Renal cortical epithelial cell (primary cell): ENCODE measurements at regions not wholly inside any gene's neighbourhood (a gene's known extent, or its start where the extent isn't known, plus 50 kb on each side); places are given as distances from the start of the nearest gene placed in this dataset.

Experiments
- DNase-seq: peaks from one replicate; pipeline ENCODE4 v3.0.0-alpha.2; 2011; ENCODE audit warnings: low read depth

DNA sequence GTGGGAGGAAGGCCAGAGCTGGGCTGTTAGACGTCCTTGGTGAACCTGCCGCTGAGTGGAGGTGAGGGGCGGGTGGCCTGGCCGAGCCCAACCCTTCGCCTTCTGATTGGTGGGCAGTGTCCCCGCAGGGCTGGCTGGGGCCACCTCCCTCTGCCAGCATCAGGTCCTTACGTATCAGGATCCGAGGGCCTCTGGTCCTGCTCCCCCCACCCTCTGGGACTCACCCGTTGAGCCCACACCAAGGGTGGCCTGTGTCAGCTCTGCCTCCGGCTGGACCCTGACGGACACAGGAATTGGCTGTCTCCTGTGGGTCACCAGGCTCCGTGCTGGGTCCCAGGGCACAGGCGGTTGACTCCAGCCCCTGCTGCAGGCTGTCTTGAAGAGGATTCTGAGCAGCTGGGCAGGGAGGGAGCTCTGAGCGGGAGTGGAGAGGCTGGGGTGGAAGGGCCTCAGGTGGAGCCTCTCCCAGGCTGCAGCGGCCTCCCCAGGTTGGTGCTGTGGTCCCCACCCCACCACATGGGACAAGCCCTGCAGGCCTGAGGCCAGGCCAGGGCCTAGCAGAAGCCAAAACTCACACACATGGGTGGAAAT is 58.4 kb upstream of the NKX1-1 start:
- DNase-seq = no peak

DNA sequence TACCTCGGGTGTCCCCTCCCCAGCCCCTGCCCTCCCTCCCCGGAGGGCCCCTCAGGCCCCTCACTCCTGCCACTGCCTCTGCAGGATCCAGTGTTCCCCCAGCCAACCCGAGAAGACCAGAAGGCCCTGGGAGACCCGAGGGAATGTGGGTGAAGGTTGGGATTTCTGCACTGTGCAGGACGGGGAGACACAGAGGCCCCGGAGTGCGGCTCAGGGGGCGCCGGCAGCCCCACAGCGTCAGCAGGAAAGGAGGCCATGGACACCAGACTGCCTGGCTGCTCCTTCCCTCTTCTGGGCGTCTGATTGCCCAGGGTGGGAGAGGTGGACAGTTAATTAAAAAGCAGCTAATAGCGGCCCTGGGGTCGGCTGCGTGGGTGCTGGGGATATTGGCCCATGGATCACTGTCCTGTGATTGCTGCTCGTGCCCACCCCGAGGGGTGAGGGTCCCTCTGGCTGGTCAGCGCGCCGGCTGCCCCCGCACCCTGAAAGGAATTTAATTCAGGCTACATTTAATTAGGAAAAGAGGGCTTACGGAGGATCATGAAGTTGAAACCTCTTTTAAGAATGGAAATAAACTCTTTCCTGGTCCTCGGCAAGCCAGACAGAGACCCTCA is 57.8 kb upstream of the NKX1-1 start:
- DNase-seq = no peak

DNA sequence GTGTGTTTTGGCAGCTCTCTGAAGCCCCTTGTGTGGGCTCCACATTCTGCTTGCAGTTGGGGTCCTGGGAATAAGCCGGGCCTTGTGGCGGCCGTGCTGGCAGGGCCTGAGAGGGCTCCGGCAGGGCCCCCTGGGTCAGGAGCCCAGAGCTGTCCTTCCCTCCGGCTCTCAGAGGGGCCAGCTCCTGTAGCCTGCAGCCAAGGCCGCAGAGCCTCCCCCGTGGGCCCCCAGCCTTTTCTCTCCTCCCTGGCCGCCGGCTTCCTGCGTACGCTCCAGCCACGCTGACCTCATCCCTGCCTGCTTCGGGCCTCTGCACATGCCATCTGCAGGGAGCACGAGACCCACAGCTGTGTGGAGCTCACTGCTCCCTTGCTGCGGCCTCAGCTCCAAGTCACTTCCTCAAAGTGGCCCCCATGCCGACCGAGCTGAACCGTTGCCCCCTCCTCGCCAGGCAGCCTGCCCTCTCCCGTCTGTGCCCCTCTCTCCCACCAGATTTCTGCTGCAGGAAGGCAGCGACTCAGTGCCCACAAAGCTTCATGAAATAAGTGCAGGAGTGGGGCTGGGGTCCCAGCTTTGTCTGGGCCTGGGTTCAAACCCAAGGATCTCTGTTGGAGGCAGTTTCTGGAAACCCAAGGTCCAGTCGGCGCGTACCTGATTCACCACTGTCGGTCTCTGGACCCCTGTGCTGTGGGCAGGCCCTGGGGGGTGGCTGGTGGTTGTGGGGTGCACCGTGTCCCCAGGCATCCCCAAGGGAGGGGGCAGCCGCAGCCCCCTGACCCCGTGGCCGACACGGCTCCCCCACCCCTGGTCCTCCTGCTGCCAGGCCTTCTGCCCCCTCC is 57.1 kb upstream of the NKX1-1 start:
- no peak for DNase-seq

DNA sequence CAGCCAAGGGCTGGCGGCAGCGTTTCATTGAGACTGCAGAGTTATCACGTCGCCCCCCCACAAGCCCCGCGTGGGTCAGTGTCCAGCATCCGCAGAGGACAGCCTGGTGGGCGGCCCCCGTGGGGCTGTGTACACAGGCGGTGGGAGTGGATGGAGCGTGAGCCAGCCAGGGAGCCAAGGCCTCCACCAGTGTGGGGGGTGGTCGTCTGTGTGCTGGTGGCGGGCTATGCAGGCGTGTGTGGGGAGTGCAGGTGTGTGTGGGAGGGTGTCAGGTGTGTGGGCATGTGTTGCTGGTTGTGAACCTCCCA is 56.5 kb upstream of the NKX1-1 start:
- DNase-seq = no peak

DNA sequence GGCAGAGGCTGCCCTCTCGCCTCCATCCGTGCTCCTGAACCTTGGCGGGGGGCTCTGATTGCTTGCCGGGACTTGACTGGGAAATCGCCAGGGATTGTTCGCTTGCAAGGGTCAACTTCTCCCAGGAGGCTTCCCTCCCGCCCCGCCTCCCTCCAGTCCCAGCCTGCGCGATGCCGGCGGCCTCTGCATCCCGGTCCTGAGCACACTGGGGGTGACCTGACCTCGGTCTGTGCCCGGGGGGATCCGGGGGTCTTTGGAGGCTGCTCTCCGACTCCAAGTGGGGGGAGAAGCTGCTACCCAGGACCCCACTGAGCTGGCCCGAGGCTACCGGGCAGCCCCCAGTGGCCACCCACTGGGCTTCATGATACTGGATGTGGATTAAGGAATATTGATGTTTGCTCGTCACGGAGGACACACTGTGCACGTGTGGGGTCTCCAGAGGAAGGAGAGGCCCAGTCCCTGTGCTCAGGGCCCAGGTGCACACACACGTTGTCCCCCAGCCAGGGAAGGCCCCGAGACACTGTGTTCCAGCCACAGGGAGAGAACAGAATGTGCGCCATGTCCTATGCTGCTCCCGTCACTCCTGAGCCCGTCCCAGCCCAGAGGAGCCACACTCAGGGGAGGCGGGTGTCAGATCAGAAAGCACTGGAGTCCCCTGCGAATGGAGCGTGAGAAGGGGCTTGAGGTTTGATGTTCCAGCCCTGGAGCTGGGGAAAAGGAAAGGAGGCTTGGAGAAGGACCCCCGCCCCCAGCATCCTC is 55.9 kb upstream of the NKX1-1 start:
- no peak for DNase-seq

DNA sequence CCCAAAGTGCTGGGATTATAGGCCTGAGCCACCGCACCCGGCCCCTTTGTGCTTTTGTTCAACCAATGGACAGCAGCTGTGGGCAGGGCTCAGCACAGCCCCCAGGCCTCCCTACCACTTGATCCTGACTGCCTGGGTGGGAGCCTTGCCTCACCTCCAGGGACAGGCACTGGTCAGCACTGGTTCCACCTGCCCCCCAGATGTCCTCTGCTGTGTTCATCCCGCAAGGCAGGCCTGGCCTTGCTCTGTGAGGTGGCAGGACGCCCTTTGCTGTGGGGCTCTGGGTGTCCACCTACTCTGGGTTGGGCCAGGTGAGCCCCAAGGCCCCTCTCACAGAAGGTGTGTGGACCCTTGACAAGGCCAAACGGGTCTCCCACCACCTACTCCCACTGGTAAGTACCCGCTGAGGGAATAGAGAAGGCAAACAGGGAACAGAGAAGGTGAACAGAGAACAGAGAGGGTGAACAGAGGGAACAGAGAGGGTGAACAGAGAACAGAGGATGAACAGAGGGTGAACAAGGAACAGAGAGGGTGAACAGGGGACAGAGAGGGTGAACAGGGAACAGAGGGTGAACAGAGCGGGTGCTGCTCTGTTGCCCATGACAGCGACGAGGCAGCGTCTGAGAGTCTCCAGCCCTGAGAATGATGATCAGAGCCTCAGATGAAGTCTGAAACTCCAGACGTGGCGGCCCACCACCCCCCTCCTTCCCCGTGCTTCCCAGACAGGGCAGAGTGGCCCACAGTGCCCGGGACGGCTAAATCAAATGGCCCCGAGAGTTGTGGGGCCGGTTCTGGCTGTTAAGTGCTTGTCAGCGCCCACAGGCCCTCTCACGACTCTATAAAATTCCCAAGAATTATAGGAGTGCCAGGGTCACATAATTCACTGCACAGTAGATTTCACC is 55.0 kb upstream of the NKX1-1 start:
- DNase-seq = no peak

DNA sequence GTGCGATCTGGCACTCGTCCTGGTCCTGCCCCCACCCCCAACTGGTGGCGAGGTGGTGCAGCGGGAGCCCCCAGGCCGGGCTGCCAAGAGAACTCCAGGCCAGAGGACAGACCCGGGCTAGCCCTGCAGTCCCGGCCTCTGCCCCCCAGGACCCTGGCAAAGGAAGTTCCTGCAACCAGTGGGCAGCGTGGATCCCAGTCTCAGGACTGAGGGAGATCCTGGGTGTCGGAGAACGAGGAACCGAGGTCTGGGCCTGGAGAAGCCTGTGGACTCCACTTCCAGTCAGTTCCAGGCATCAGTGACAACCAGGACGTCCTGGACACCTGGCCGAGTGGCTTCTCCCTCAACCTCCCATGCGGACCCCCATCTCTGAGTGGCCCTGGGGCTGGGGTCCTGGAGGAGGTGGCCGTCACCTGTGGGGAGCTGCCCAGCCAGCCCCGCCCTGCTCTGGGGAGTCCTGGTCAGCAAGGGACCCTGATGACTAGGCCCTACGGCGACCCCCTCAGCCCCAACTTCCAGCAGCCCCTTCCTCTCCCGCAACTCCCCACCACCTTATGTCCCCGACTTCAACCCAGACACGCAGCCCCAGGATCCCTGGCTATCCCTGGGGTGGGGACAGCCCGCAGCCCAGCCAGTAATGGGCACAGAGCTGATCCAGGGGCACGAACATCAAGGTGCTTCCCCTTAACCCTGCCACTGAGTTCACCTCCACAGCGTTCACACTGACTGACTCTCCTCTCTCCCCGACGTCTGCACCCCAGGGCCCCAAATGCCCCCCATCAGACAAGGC is 53.7 kb upstream of the NKX1-1 start:
- DNase-seq = no peak

DNA sequence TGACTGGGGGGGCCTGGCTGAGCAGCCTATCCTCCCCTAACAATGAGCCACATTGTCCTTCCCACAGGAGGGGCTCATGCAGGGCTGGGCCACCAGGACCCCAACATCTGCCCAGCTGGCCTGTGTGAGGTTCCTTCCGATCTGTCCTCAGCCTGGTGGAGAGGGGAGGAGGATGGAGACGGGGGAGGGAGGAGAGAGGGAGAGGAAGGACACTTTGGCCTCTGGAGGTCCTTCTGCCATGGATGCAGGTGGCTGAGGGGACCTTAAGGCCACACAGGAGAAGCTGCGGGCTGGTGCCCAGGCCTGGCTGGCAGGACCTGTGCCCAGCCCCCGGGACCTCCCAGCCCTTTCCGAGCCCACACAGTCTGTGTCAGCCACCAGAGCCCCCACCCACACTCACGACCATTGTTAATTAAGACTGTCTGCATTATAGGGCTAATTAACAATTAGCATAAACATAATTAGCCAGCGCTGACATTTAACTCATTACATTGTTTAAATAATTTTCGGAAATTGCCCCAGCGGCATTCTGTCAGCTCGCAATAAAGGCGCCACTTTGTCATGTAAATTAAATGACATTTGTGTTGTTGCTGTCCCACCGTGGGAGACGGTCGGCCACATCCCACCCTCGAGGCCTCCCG is 53.0 kb upstream of the NKX1-1 start:
- no peak for DNase-seq

DNA sequence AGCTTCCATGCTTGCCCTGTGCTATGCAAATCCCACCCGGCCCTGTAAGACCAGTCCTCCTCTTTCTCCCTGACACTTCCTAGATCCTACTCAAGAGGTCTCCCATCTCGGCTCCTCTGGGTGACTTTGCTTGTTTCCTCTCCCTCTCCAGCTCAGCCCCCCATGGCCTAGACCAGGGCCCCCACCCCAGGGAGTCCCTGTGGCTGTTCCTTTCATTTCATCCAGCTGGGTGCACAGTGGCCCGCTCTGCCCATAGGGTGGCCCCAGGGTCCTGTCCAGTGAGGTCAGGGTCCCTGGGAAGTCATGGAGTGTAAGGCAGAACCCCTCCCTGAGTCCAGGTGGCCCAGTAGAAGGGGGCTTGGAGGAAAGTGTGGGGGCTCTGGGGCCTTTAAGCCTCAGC is 52.3 kb upstream of the NKX1-1 start:
- DNase-seq = no peak
